NB4 (cell line): ENCODE measurements at regions not wholly inside any gene's neighbourhood (a gene's known extent, or its start where the extent isn't known, plus 50 kb on each side); places are given as distances from the start of the nearest gene placed in this dataset.

Experiments used
- POLR2A ChIP-seq: IDR thresholded peaks from 2 replicates; pipeline ENCODE4 v1.6.1; 2011; ENCODE audit warnings: mild to moderate bottlenecking; ENCODE audit not compliant: insufficient read length; ENCODE audit errors: extremely low read depth
- TF ChIP-seq, protein P1 (sequence below): IDR thresholded peaks from one replicate; pipeline ENCODE4 v1.5.1; 2012; ENCODE audit warnings: low read depth, low read length

- TF ChIP-seq, protein P1, sequence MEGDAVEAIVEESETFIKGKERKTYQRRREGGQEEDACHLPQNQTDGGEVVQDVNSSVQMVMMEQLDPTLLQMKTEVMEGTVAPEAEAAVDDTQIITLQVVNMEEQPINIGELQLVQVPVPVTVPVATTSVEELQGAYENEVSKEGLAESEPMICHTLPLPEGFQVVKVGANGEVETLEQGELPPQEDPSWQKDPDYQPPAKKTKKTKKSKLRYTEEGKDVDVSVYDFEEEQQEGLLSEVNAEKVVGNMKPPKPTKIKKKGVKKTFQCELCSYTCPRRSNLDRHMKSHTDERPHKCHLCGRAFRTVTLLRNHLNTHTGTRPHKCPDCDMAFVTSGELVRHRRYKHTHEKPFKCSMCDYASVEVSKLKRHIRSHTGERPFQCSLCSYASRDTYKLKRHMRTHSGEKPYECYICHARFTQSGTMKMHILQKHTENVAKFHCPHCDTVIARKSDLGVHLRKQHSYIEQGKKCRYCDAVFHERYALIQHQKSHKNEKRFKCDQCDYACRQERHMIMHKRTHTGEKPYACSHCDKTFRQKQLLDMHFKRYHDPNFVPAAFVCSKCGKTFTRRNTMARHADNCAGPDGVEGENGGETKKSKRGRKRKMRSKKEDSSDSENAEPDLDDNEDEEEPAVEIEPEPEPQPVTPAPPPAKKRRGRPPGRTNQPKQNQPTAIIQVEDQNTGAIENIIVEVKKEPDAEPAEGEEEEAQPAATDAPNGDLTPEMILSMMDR, result no peak
- TF ChIP-seq POLR2A, result no peak
These were observed 757.3 kb downstream of the TYW1 start for GRCh38 chr7:67753891-67754290.
